ENCODE measurements at regions not wholly inside any gene's neighbourhood (a gene's known extent, or its start where the extent isn't known, plus 50 kb on each side); places are given as distances from the start of the nearest gene placed in this dataset.

- Histone ChIP-seq H3K27me3 (ENCODE audit: control insufficient read depth, insufficient read depth, low read length) (no peaks in the 10 kb centered on the region), H3K9ac (ENCODE audit: low read length in 3 of 3) (no peak overlapping the region), H3K36me3 (ENCODE audit: control insufficient read depth in 2 of 3, insufficient read depth in 3 of 3, low read length in 3 of 3) (no peaks in the 10 kb centered on the region), H3K9me3 (ENCODE audit: control insufficient read depth in 2 of 3, insufficient read depth in 1 of 3, low read length in 3 of 3) (no peaks in the 10 kb centered on the region), H3K27ac (ENCODE audit: low read depth in 2 of 2, low read length in 2 of 2) (no peak overlapping the region), H3K4me3 (ENCODE audit: low read length in 3 of 3) (no peak overlapping the region), H3K4me1 (ENCODE audit: control insufficient read depth in 2 of 3, insufficient read depth in 2 of 3, low read depth in 1 of 3, low read length in 3 of 3) (no peaks in the 10 kb centered on the region)
- DNase-seq (no peak), FAIRE-seq (no peak)
- TF ChIP-seq CTCF (IDR thresholded peaks at IDR 0.05; ENCODE audit: borderline replicate concordance, extremely low read depth, insufficient read depth) = no peak
- intact Hi-C loops (cut with DNase I) = no loop called here
Measured at GRCh38 chr19:31991984-31992655, 353.3 kb upstream of the ZNF507 start.

- no peak overlapping the region for H3K27ac ChIP-seq (ENCODE audit: low read depth in 2 of 2, low read length in 2 of 2)
- no peaks in the 10 kb centered on the region for H3K36me3 ChIP-seq (ENCODE audit: control insufficient read depth in 2 of 3, insufficient read depth in 3 of 3, low read length in 3 of 3)
- no peak for DNase-seq
- FAIRE-seq = no peak
- no peaks in the 10 kb centered on the region for H3K4me1 ChIP-seq (ENCODE audit: control insufficient read depth in 2 of 3, insufficient read depth in 2 of 3, low read depth in 1 of 3, low read length in 3 of 3)
- intact Hi-C loops (cut with DNase I) = no loop called here
- no peak overlapping the region for H3K4me3 ChIP-seq (ENCODE audit: low read length in 3 of 3)
- no peak overlapping the region for H3K9ac ChIP-seq (ENCODE audit: low read length in 3 of 3)
- no peak for TF ChIP-seq CTCF (IDR thresholded peaks at IDR 0.05; ENCODE audit: borderline replicate concordance, extremely low read depth, insufficient read depth)
- H3K9me3 ChIP-seq (ENCODE audit: control insufficient read depth in 2 of 3, insufficient read depth in 1 of 3, low read length in 3 of 3) = no peaks in the 10 kb centered on the region
- H3K27me3 ChIP-seq (ENCODE audit: control insufficient read depth, insufficient read depth, low read length) = no peaks in the 10 kb centered on the region
Measured at GRCh38 chr19:31992750-31993149, 352.7 kb upstream of the ZNF507 start.

DNA sequence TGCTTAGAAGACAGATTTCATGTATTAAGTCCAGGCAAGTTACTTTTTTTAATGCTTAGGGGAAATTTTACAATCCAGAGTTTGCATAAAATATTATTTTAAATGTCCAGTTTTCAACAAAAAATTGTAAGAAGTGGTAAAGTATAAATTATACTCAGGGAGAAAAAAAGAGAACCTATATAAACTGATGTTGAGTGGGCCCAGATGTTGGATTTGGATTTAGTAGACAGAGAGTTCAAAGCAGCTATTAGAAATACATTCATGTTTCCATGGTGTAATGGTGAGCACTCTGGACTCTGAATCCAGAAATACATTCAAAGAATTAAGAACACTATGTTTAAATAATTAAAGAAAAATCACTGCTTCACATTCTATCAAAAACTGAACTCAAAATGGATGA, 349.9 kb upstream of the ZNF507 start:
- H3K9me3 ChIP-seq (ENCODE audit: control insufficient read depth in 2 of 3, insufficient read depth in 1 of 3, low read length in 3 of 3) = no peaks in the 10 kb centered on the region
- H3K27me3 ChIP-seq (ENCODE audit: control insufficient read depth, insufficient read depth, low read length) = no peaks in the 10 kb centered on the region
- no peak for FAIRE-seq
- H3K36me3 ChIP-seq (ENCODE audit: control insufficient read depth in 2 of 3, insufficient read depth in 3 of 3, low read length in 3 of 3) = no peaks in the 10 kb centered on the region
- DNase-seq = peak in 2 of 5 donors; percentile 25 to 79
- intact Hi-C loops (cut with DNase I) = no loop called here
- H3K9ac ChIP-seq (ENCODE audit: low read length in 3 of 3) = no peak overlapping the region
- no peak overlapping the region for H3K27ac ChIP-seq (ENCODE audit: low read depth in 2 of 2, low read length in 2 of 2)
- no peak for TF ChIP-seq CTCF (IDR thresholded peaks at IDR 0.05; ENCODE audit: borderline replicate concordance, extremely low read depth, insufficient read depth)
- no peaks in the 10 kb centered on the region for H3K4me1 ChIP-seq (ENCODE audit: control insufficient read depth in 2 of 3, insufficient read depth in 2 of 3, low read depth in 1 of 3, low read length in 3 of 3)
- H3K4me3 ChIP-seq (ENCODE audit: low read length in 3 of 3) = no peak overlapping the region

DNA sequence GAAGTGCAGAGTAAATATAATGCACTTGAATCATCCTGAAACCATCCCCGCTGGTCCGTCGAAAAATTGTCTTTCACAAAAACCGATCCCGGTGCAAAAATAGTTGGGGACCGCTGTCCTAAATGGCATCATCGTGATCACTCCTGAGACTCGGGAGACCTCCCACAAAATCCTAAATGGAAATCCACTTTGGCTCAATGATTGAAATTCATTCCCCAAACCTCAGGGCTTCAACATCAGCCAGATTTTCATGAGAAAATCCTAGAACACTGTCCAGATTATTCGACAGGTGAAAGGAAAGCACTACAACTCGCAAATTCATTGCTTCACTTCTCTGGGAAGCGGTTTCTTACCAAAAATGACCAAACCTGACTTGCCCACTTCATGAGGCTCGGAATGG, 335.3 kb upstream of the ZNF507 start:
- Histone ChIP-seq H3K9me3 (ENCODE audit: control insufficient read depth in 2 of 3, insufficient read depth in 1 of 3, low read length in 3 of 3) (no peaks in the 10 kb centered on the region), H3K9ac (ENCODE audit: low read length in 3 of 3) (no peak overlapping the region), H3K4me1 (ENCODE audit: control insufficient read depth in 2 of 3, insufficient read depth in 2 of 3, low read depth in 1 of 3, low read length in 3 of 3) (no peaks in the 10 kb centered on the region), H3K36me3 (ENCODE audit: control insufficient read depth in 2 of 3, insufficient read depth in 3 of 3, low read length in 3 of 3) (no peaks in the 10 kb centered on the region), H3K4me3 (ENCODE audit: low read length in 3 of 3) (no peak overlapping the region), H3K27ac (ENCODE audit: low read depth in 2 of 2, low read length in 2 of 2) (no peak overlapping the region), H3K27me3 (ENCODE audit: control insufficient read depth, insufficient read depth, low read length) (no peaks in the 10 kb centered on the region)
- no peak for TF ChIP-seq CTCF (IDR thresholded peaks at IDR 0.05; ENCODE audit: borderline replicate concordance, extremely low read depth, insufficient read depth)
- intact Hi-C loops (cut with DNase I) = no loop called here
- DNase-seq (no peak), FAIRE-seq (no peak)

All from kidney (tissue), 13 donors.